ENCODE measurements at regions not wholly inside any gene's neighbourhood (a gene's known extent, or its start where the extent isn't known, plus 50 kb on each side); places are given as distances from the start of the nearest gene placed in this dataset.

- TF ChIP-seq CTCF (IDR thresholded peaks at IDR 0.05) (no peak), EZH2 (IDR thresholded peaks at IDR 0.05; ENCODE audit: borderline replicate concordance, insufficient read depth, low read depth, low read length, poor library complexity, severe bottlenecking) (no peak)
Observed at GRCh38 chr17:55587608-55588139, 76.4 kb upstream of the SMIM36 start.
